ENCODE measurements at regions not wholly inside any gene's neighbourhood (a gene's known extent, or its start where the extent isn't known, plus 50 kb on each side); places are given as distances from the start of the nearest gene placed in this dataset.

DNA sequence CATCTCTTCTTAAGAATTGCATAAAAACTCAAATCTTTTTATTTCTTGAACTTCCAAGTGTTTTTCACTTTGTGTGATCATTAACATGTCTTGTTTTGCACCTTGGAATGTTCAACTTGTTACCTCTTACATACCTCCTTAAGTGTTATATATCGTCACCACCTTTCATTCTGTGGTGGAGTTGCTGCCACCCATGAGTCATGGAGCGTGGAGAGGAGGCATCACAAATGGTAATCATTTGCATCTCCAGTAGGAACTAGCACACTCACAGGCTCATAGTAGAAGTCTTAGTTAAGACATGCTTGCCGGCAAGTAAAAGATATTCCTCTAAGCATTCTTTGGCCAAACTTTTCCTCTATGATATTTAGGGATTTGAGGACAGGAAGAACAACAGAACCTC, 67.0 kb upstream of the VCX start:
- no peaks in the 10 kb centered on the region for H3K4me1 ChIP-seq (ENCODE audit: insufficient read depth, poor library complexity, severe bottlenecking)
- no peak overlapping the region for H3K27ac ChIP-seq (ENCODE audit: poor library complexity, severe bottlenecking)
- H3K4me3 ChIP-seq (ENCODE audit: severe bottlenecking) = no peak overlapping the region
- DNase-seq (ENCODE audit: low spot score) (no peak), ATAC-seq (ENCODE audit: low read depth) (no peak)
- no peaks in the 10 kb centered on the region for H3K9me3 ChIP-seq (ENCODE audit: severe bottlenecking)
- no peaks in the 10 kb centered on the region for H3K36me3 ChIP-seq (ENCODE audit: low read depth)
- no peak for TF ChIP-seq CTCF (IDR thresholded peaks at IDR 0.05; ENCODE audit: poor library complexity, severe bottlenecking)
- H3K27me3 ChIP-seq (ENCODE audit: insufficient read depth, poor library complexity, severe bottlenecking) = no peaks in the 10 kb centered on the region

DNA sequence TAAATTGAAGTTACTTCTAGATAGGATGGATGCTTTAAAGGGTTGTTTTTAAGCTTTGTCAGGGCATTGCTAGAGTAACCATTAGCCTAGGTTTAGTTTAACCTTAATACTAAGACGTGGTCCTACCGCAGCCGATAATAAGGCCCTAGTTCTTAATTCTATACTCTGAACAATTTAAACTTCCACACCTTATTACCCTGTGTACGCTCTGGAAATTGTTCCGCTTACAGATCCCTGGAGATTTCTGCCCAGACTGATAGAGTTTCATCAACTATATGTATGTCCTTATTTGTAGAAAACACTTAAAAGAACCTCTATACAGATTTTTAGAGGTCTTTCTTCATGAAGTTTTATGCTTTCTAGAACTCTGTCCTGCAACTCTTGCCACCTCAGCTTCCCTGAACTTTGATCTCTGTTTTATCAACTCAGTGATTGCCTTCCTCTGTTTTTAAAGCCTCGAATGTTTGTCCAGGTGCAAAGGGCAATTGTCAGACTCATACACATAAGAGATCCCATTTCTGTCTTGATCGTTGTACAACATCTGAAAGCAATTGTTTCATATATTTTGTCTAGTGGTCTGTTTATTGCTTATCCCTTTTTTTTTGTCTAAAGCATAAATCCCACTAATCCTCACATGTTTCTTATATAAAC, 71.1 kb upstream of the VCX start:
- no peaks in the 10 kb centered on the region for H3K36me3 ChIP-seq (ENCODE audit: low read depth)
- no peaks in the 10 kb centered on the region for H3K4me1 ChIP-seq (ENCODE audit: insufficient read depth, poor library complexity, severe bottlenecking)
- no peak overlapping the region for H3K27ac ChIP-seq (ENCODE audit: poor library complexity, severe bottlenecking)
- no peaks in the 10 kb centered on the region for H3K9me3 ChIP-seq (ENCODE audit: severe bottlenecking)
- DNase-seq (ENCODE audit: low spot score) (no peak), ATAC-seq (ENCODE audit: low read depth) (no peak)
- TF ChIP-seq CTCF (IDR thresholded peaks at IDR 0.05; ENCODE audit: poor library complexity, severe bottlenecking) = no peak
- H3K27me3 ChIP-seq (ENCODE audit: insufficient read depth, poor library complexity, severe bottlenecking) = no peaks in the 10 kb centered on the region
- no peak overlapping the region for H3K4me3 ChIP-seq (ENCODE audit: severe bottlenecking)

DNA sequence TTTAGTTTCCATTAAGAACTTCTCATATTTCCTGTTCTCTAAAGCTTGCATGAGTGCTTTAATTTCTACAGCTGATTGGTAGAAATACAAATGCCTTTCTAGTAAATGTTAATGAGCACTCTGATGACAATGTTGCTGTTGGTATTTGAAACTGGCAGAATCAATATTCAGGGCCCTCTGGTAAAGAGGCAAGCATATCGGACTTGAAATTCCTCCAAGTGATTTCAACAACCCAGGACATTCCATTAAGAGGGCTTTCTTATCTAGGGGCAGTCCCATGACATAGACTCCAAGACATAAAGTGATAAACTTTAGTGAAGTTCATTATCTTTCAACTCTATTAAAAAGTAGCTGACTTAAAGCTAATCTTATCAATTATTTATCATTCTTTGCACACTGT, 83.1 kb upstream of the VCX start:
- ATAC-seq (ENCODE audit: low read depth) (no peak), DNase-seq (ENCODE audit: low spot score) (no peak)
- no peaks in the 10 kb centered on the region for H3K4me1 ChIP-seq (ENCODE audit: insufficient read depth, poor library complexity, severe bottlenecking)
- H3K27ac ChIP-seq (ENCODE audit: poor library complexity, severe bottlenecking) = no peak overlapping the region
- H3K4me3 ChIP-seq (ENCODE audit: severe bottlenecking) = no peak overlapping the region
- no peaks in the 10 kb centered on the region for H3K36me3 ChIP-seq (ENCODE audit: low read depth)
- no peak for TF ChIP-seq CTCF (IDR thresholded peaks at IDR 0.05; ENCODE audit: poor library complexity, severe bottlenecking)
- H3K9me3 ChIP-seq (ENCODE audit: severe bottlenecking) = no peaks in the 10 kb centered on the region
- H3K27me3 ChIP-seq (ENCODE audit: insufficient read depth, poor library complexity, severe bottlenecking) = no peaks in the 10 kb centered on the region

GRCh38 chrX:7746856-7747255, 96.1 kb upstream of the VCX start:
- Histone ChIP-seq H3K4me3 (ENCODE audit: severe bottlenecking) (no peak overlapping the region), H3K27ac (ENCODE audit: poor library complexity, severe bottlenecking) (no peak overlapping the region), H3K4me1 (ENCODE audit: insufficient read depth, poor library complexity, severe bottlenecking) (no peaks in the 10 kb centered on the region), H3K9me3 (ENCODE audit: severe bottlenecking) (no peaks in the 10 kb centered on the region), H3K27me3 (ENCODE audit: insufficient read depth, poor library complexity, severe bottlenecking) (no peaks in the 10 kb centered on the region), H3K36me3 (ENCODE audit: low read depth) (no peaks in the 10 kb centered on the region)
- no peak for ATAC-seq (ENCODE audit: low read depth)
- no peak for TF ChIP-seq CTCF (IDR thresholded peaks at IDR 0.05; ENCODE audit: poor library complexity, severe bottlenecking)
- DNase-seq (ENCODE audit: low spot score) = no peak

GRCh38 chrX:7730071-7730470, 112.9 kb upstream of the VCX start:
- ATAC-seq (ENCODE audit: low read depth) = no peak
- H3K36me3 ChIP-seq (ENCODE audit: low read depth) = no peaks in the 10 kb centered on the region
- no peaks in the 10 kb centered on the region for H3K27me3 ChIP-seq (ENCODE audit: insufficient read depth, poor library complexity, severe bottlenecking)
- TF ChIP-seq CTCF (IDR thresholded peaks at IDR 0.05; ENCODE audit: poor library complexity, severe bottlenecking) = no peak
- no peaks in the 10 kb centered on the region for H3K9me3 ChIP-seq (ENCODE audit: severe bottlenecking)
- no peak for DNase-seq (ENCODE audit: low spot score)
- no peak overlapping the region for H3K4me3 ChIP-seq (ENCODE audit: severe bottlenecking)
- H3K4me1 ChIP-seq (ENCODE audit: insufficient read depth, poor library complexity, severe bottlenecking) = no peaks in the 10 kb centered on the region
- H3K27ac ChIP-seq (ENCODE audit: poor library complexity, severe bottlenecking) = no peak overlapping the region

Data from RWPE2 (cell line).